Fibroblast of the aortic adventitia (primary cell): ENCODE measurements at regions not wholly inside any gene's neighbourhood (a gene's known extent, or its start where the extent isn't known, plus 50 kb on each side); places are given as distances from the start of the nearest gene placed in this dataset.

Experiments used
- DNase-seq: peaks from one replicate; pipeline ENCODE4 v3.0.0-alpha.2; 2010; ENCODE audit warnings: low read depth
- H3K4me3 ChIP-seq: 2 replicates; pipeline ENCODE4 v1.5.1; 2011; ENCODE audit warnings: low read depth, mild to moderate bottlenecking, control low read depth, low read length, moderate library complexity
- CTCF ChIP-seq: IDR thresholded peaks from 2 replicates; pipeline ENCODE4 v1.5.1; 2011; ENCODE audit warnings: mild to moderate bottlenecking, low read length, control low read depth, inconsistent platforms; ENCODE audit not compliant: insufficient read depth

GRCh38 chr20:12458241-12458640 lies 540.5 kb downstream of the BTBD3 start:
- no peak overlapping the region for H3K4me3 ChIP-seq
- TF ChIP-seq CTCF: no peak
- DNase-seq: no peak

GRCh38 chr20:12464036-12464435 lies 544.7 kb upstream of the SPTLC3 start:
- DNase-seq: no peak
- H3K4me3 ChIP-seq: no peak overlapping the region
- TF ChIP-seq CTCF: no peak

GRCh38 chr20:12466915-12467314 lies 541.9 kb upstream of the SPTLC3 start:
- no peak for TF ChIP-seq CTCF
- no peak for DNase-seq
- H3K4me3 ChIP-seq: no peak overlapping the region

- no peak for TF ChIP-seq CTCF
- H3K4me3 ChIP-seq: no peak overlapping the region
- DNase-seq: no peak
These were observed 541.0 kb upstream of the SPTLC3 start for GRCh38 chr20:12467758-12468157.

GRCh38 chr20:12482661-12483060 lies 526.1 kb upstream of the SPTLC3 start:
- DNase-seq: peak; percentile 9
- H3K4me3 ChIP-seq: no peak overlapping the region
- TF ChIP-seq CTCF: no peak

- H3K4me3 ChIP-seq: no peak overlapping the region
- TF ChIP-seq CTCF: no peak
- no peak for DNase-seq
These were observed 506.3 kb upstream of the SPTLC3 start for GRCh38 chr20:12502443-12502842.

- DNase-seq: no peak
- H3K4me3 ChIP-seq: no peak overlapping the region
- no peak for TF ChIP-seq CTCF
These were observed 504.0 kb upstream of the SPTLC3 start for GRCh38 chr20:12504779-12505178.
